HPDE6-E6E7 (cell line): ENCODE measurements at regions not wholly inside any gene's neighbourhood (a gene's known extent, or its start where the extent isn't known, plus 50 kb on each side); places are given as distances from the start of the nearest gene placed in this dataset.

ENCODE experiments used
- DNase-seq: peaks from one replicate; pipeline ENCODE4 v3.0.0; 2011; ENCODE audit warnings: missing footprints; ENCODE audit errors: extremely low spot score

DNA sequence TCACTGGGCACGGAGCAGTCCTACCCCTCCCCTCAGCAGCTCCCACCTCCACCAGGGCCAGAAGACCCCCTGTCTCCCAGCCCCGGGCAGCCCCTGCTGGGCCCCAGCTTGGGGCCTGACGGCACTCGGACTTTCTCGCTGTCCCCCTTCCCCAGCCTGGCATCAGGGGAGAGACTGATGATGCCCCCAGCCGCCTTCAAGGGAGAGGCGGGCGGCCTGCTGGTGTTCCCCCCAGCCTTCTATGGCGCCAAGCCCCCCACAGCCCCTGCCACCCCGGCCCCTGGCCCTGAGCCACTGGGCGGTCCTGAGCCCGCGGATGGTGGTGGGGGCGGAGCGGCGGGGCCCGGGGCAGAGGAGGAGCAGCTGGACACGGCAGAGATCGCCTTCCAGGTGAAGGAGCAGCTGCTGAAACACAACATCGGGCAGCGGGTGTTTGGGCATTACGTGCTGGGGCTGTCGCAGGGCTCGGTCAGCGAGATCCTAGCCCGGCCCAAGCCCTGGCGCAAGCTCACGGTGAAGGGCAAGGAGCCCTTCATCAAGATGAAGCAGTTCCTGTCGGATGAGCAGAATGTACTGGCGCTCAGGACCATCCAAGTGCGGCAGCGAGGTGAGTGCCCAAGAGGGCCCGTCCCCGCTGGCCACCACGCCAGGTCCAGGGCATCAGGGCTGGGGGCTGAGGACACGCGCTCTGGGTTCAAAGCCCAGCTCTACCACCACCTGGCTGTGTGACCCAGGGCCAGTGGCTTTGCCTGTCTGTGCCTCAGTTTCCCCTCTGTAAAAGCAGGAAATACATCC, 58.6 kb downstream of the PHETA1 start:
- DNase-seq: no peak

DNA sequence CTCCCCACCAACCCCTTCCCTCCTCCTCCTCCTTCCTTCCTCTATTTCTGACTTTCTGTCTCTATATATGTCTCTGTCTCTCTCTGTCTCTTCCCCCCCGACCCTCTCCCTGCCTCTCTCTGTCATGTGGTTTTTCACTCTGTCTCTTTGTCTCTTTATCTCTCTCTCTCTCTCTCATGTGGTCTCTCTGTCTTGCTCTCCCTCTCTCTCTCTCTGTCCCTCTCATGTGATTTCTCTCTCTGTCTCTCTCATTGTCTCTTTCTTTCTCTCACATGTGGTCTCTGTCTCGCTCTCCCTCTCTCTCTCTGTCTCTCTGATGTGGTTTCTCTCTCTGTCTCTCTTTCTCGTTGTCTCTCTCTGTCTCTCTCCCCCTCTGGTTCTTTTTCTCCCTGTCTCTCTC, 59.3 kb downstream of the PHETA1 start:
- DNase-seq: no peak

GRCh38 chr12:111308473-111308872, 60.4 kb downstream of the PHETA1 start:
- DNase-seq: no peak

GRCh38 chr12:111304642-111305071, 64.2 kb downstream of the PHETA1 start:
- no peak for DNase-seq

DNA sequence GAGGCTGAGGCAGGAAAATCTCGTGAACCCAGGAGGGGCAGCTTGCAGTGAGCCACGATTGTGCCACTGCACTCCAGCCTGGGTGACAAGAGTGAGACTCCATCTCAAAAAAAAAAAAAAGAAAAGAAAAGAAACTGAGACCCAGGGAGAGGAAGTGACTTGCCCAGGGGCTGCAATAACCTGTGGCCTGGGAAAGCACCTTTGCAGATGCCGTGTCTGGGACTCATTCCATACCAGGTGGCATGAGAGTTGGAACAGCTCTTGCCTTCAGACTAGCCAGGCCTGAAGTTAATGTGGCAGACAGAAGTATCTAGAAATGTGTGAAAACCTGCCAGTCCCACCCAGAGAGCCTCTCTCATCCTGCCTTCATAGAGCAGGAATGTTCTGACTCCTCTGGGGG, 65.4 kb downstream of the PHETA1 start:
- DNase-seq: no peak

DNA sequence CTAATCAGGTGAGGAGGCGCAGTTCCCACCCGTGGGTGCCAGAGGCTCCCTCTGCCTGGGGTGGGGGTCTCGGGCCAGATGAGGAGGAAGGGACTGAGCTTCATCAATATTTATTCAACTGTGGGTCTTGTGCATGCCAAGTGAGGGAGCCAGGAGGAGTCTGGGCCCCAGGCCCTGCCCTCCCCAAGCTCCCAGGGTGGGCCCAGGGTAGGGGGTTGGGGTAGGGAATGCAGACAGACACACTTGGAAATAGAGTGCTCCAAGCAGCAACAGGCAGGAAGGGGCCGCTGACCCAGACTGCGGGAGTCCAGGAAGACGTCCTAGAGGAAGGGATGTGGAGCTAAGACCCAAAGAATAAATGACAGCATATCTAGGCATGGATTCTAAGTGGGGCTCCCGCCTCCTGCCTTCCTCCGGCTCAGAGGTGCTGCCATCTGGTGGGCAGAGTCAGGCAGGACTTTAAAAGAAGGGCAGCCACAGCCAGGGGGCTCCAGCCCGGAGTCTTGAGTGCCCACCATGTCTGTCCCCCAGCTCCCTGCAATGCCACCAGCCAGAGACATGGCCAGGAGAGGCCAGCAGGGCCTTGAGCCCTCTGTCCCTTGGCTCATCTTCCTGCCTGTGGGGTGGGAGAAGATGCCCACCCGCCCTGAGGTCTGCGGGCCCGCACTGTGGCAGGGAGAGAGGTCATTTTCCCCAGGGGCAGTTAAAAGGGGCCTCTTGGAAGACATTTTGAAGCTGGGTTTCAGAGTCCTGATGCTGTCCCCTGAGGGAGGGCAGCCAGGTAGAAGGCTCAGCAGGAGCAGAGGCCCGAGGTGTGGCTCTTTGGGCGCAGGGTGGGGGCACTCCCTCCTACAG, 70.1 kb downstream of the PHETA1 start:
- peak; percentile 61 for DNase-seq

GRCh38 chr12:111297703-111298426, 71.0 kb downstream of the PHETA1 start:
- DNase-seq: no peak

DNA sequence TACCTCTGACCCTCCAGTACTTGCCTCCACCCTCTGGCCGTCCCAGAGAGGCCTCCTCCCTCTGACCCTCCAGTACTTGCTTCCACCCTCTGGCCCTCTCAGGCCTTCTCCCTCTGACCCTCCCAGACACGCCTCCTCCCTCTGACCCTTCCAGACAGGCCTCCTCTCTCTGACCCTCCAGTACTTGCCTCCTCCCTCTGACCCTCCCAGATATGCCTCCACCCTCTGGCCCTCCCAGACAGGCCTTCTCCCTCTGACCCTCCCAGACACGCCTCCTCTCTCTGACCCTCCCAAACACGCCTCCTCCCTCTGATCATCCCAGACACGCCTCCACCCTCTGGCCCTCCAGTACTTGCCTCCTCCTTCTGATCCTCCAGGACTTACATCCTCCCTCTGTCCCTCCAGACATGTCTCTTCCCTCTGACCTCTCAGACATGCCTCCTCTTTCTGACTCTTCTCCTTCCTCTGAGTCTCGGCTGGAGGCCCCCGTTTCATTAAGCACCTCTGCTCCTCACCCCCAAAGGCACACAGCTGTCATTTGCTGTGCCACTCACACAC, 71.9 kb downstream of the PHETA1 start:
- DNase-seq: no peak

DNA sequence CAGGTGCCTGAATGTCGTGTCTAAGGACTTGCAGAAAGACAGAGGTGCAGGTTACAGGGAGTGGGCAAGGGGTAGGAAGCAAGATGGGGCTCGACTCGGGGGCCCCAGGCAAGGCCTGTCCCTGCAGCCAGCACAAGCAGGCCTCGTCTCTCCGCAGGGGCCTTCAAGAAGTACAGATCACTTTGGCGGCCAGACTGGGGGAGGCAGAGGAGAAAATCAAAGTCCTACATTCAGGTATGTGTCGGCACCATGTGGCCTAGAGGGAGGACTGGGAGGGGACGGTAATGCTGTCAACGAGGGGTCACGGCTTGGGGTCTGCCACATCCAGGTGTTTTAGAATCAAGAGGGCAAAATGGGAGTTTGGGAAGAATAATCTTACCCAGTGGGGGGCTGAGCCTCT, 73.7 kb downstream of the PHETA1 start:
- DNase-seq: no peak

DNA sequence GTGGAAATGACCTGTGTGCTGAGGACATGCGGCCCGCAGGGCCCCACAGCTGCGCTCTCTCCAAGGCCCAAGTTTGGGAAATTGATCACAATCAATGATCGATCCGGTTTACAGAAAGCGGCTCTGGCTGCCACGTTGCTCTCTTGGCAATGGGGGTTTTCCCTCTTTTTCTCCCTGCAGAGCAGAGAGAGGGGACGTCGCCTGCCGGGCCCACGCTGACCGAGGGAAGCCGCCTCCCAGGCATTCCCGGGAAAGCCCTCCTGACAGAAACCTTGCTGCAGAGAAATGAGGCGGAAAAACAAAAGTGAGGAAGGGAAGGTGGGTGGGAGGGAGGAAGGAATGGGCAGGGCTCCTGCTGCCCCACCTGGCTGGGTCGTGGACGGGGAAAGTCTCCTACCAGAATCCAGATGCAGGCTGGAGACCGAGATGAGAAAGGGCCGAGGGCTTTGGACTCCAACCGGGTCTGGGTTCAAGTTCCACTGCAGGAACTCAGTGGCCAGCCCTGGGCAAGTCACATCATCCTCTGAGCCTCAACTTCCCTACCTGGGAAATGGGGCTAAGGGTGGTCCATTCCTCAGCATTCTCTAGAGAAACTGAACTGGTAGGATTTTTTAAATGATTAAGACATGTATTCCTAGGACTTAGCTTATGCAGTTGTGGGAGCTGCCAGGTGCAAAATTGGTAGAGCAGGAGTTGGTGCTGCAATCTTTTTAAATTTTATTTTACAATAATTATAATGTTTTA, 75.5 kb downstream of the PHETA1 start:
- DNase-seq: no peak

DNA sequence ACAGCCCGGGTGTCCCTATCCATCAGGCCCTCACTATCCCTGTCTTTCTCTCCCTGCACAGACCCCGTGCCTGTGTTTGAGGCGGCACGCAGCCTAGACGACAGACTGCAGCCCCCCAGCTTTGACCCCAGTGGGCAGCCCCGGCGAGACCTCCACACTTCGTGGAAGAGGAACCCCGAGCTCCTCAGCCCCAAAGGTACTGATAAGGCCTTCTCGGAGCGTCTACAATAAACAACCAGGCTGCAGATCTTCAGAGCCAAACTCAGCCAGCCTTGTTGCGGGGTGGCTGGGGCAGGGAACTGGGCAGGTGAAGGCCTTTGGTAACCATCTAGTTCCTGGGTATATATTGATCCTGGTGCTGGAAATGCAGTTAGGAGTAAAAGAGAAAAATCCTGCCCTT, 77.5 kb downstream of the PHETA1 start:
- no peak for DNase-seq

GRCh38 chr12:111288771-111289170, 80.1 kb downstream of the PHETA1 start:
- DNase-seq: no peak

- DNase-seq: no peak
Measured at GRCh38 chr12:111287125-111287900, 81.6 kb downstream of the PHETA1 start.

DNA sequence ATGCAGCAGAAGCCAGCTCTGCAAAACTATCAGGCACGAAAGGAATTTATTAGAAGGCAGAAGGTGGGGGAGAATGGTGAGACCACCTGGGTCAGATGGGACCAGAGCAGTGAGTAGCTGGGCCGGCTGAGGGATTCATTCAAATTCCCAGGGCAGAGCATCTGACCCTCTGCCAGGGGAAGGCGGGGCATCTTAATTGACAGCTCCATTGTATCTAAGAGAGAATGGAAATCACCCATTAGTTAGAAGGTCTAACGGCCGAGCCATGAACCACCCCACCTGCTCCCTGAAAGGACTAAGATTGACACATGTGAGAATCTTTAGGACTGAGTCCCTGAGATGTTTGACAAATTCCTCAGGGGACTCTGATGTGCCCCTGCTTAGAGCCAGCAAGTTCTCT, 83.7 kb downstream of the PHETA1 start:
- no peak for DNase-seq

DNA sequence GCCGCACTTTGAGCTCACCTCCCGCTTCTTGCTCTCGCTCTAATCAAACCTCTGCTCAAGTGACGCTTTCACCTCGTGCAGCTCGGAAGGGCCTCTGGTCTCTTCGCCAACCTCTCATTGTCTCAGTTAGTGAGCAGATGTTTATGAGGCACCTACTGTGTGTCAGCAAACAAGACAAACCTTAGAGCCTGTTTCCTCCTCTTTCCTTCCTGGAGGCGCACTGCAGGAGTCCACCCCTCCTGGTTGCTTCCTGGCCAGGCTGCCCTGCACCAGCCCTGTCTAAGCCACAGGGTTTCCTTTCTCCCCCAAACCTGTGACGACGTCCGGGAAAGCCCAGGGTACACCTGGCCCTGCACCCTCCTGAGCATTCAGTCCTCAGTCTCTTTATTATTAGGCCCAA, 84.2 kb downstream of the PHETA1 start:
- no peak for DNase-seq

GRCh38 chr12:111283966-111284365, 84.9 kb downstream of the PHETA1 start:
- no peak for DNase-seq

GRCh38 chr12:111283521-111283920, 85.4 kb downstream of the PHETA1 start:
- DNase-seq: no peak

GRCh38 chr12:111277570-111277969, 91.3 kb downstream of the PHETA1 start:
- DNase-seq: no peak

GRCh38 chr12:111276146-111276545, 92.7 kb downstream of the PHETA1 start:
- no peak for DNase-seq

GRCh38 chr12:111275308-111275707, 93.6 kb downstream of the PHETA1 start:
- DNase-seq: no peak

- no peak for DNase-seq
Measured at GRCh38 chr12:111274777-111275176, 94.1 kb downstream of the PHETA1 start.
